Naive thymus-derived CD4-positive, alpha-beta T cell (primary cell): ENCODE measurements at regions not wholly inside any gene's neighbourhood (a gene's known extent, or its start where the extent isn't known, plus 50 kb on each side); places are given as distances from the start of the nearest gene placed in this dataset.

Source experiments
- ATAC-seq: fragments of 150-1000 bp; cut with Tn5 transposase; 2 replicates; pipeline ENCODE4 v1.10.0; 2021; ENCODE audit warnings: mild to moderate bottlenecking, moderate library complexity
- CTCF ChIA-PET: fragments of 350-600 bp; sonication (Branson Sonifier 250); formaldehyde crosslinking; loops from one replicate; lab custom pipeline; 2021; ENCODE audit warnings: antibody characterized with exemption; lab: Charles Lee
- POLR2A ChIA-PET: fragments of 350-600 bp; sonication (Branson Sonifier 250); formaldehyde crosslinking; loops from one replicate; lab custom pipeline; 2021; ENCODE audit warnings: antibody characterized with exemption, inconsistent platforms; lab: Charles Lee
- DNase-seq, 9 donors: peaks; one replicate each; pipeline versions ENCODE4 v3.0.0 to v3.0.0-alpha.2; 2020 to 2022; ENCODE audit warnings: mixed read lengths in 1 of 9
- H3K27ac ChIP-seq: one replicate; pipeline ENCODE4 v1.7.0; 2013; ENCODE audit warnings: mild to moderate bottlenecking, low read depth, low read length, moderate library complexity
- H3K27me3 ChIP-seq, 2 donors: one replicate each; pipeline ENCODE4 v1.7.0; 2013; ENCODE audit warnings: low read length in 2 of 2, mild to moderate bottlenecking in 2 of 2, moderate library complexity in 2 of 2; ENCODE audit not compliant: control insufficient read depth in 2 of 2, insufficient read depth in 2 of 2
- H3K36me3 ChIP-seq, 3 experiments: 1 replicate in 2 of 3; 2 replicates in 1 of 3; pipeline ENCODE4 v1.7.0; 2013; ENCODE audit warnings: low read length in 3 of 3, mild to moderate bottlenecking in 3 of 3, moderate library complexity in 1 of 3; ENCODE audit not compliant: insufficient read depth in 3 of 3, control insufficient read depth in 2 of 3
- H3K4me1 ChIP-seq, 2 donors: one replicate each; pipeline ENCODE4 v1.7.0; 2013; ENCODE audit warnings: low read length in 2 of 2, mild to moderate bottlenecking in 2 of 2, moderate library complexity in 1 of 2; ENCODE audit not compliant: control insufficient read depth in 2 of 2, insufficient read depth in 2 of 2
- H3K4me3 ChIP-seq: 2 replicates; pipeline ENCODE4 v1.7.0; 2013; ENCODE audit warnings: mild to moderate bottlenecking, low read length
- H3K9me3 ChIP-seq, 3 experiments: 1 replicate in 2 of 3; 2 replicates in 1 of 3; pipeline ENCODE4 v1.7.0; 2013; ENCODE audit warnings: low read length in 3 of 3; ENCODE audit not compliant: control insufficient read depth in 2 of 3
- H3K27ac Mint-ChIP-seq, 9 donors: one replicate each; pipeline ENCODE4 v1.8.0; 2020 to 2022; ENCODE audit warnings: mixed read lengths in 9 of 9, mild to moderate bottlenecking in 8 of 9, moderate library complexity in 5 of 9, inconsistent platforms in 2 of 9
- H3K27me3 Mint-ChIP-seq, 5 donors: one replicate each; pipeline ENCODE4 v1.8.0; 2021 to 2022; ENCODE audit warnings: mixed read lengths in 5 of 5, mild to moderate bottlenecking in 1 of 5
- H3K36me3 Mint-ChIP-seq, 5 donors: one replicate each; pipeline ENCODE4 v1.8.0; 2020 to 2022; ENCODE audit warnings: mixed read lengths in 5 of 5, mild to moderate bottlenecking in 3 of 5, inconsistent platforms in 1 of 5
- H3K4me1 Mint-ChIP-seq, 7 donors: one replicate each; pipeline ENCODE4 v1.8.0; 2020 to 2022; ENCODE audit warnings: mixed read lengths in 7 of 7, mild to moderate bottlenecking in 3 of 7, inconsistent platforms in 1 of 7
- H3K4me3 Mint-ChIP-seq, 10 donors: one replicate each; pipeline ENCODE4 v1.8.0; 2020 to 2022; ENCODE audit warnings: mild to moderate bottlenecking in 10 of 10, mixed read lengths in 10 of 10, moderate library complexity in 6 of 10, inconsistent platforms in 2 of 10
- H3K9me3 Mint-ChIP-seq, 11 donors: one replicate each; pipeline ENCODE4 v1.8.0; 2020 to 2022; ENCODE audit warnings: mixed read lengths in 11 of 11, mild to moderate bottlenecking in 4 of 11, inconsistent platforms in 1 of 11, moderate library complexity in 1 of 11
- intact Hi-C, 2 donors: fragments of 100-400 bp; cut with micrococcal nuclease; formaldehyde crosslinking; loops; one replicate each; pipeline ENCODE4 v1.15.1; 2023

DNA sequence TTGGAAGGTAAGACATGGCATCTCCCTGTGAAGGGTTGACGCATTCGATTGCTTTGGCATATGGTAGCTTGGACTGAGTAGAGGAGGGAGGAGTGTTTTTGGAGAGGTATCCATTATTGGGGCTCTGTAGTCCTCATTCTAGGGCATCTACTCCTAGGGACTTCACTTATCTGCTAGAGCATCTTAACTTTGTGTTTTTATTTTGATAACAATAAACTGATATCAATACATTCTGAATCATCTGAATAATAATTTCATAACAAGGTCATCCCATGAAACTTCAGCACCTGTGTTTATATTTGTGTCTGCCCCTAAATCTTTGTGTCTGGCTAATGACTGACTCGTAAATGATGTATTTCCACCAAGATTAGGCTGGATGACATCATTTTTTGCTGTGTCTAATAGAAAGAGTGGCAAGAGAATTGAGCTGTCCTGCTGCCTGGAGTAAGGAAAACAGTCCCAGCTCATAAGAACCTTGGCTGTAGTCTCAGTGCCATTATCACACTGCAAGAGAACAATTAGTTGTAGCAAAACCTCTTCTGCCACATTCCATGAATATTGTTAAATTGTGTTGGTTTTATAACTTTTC is 288.5 kb downstream of the PRL start:
- no peaks in the 10 kb centered on the region for H3K4me1 ChIP-seq
- H3K36me3 Mint-ChIP-seq, result no peaks in the 10 kb centered on the region
- peaks cover 0 to 5% (median 0%) of the 10 kb centered on the region in 11 donors for H3K9me3 Mint-ChIP-seq
- H3K36me3 ChIP-seq, result no peaks in the 10 kb centered on the region
- ChIA-PET POLR2A (no interaction called here), CTCF (interaction anchor here (0.7 kb wide), 1 partner anchor 109 kb away, joined by 3 read pairs; no protein-coding TSS in a partner anchor)
- DNase-seq (no peak), ATAC-seq (no peak)
- intact Hi-C loops, result no loop called here
- H3K9me3 ChIP-seq, result no peaks in the 10 kb centered on the region
- H3K4me1 Mint-ChIP-seq, result no peaks in the 10 kb centered on the region
- H3K27me3 ChIP-seq, result no peaks in the 10 kb centered on the region
- no peak overlapping the region for H3K4me3 ChIP-seq
- no peak overlapping the region for H3K27ac ChIP-seq
- H3K4me3 Mint-ChIP-seq, result no peak overlapping the region
- no peak overlapping the region for H3K27ac Mint-ChIP-seq
- no peaks in the 10 kb centered on the region for H3K27me3 Mint-ChIP-seq

DNA sequence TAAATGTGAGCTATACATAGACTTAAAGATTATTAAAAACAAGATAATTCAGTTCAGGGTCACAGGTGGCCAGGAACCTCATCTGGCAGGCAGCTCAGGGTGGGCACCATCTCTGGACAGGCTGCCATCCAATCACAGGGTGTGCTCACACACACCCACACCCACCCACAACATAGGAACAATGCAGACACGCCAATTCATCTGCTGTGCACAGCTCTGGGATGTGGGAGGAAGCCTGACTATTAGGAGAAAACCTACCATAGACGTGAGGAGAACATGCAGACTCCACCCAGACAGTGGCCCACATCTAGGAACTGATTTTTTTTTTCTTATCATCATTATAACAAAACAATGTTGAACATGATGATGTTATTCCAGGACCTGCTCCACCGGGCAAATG is 286.7 kb downstream of the PRL start:
- intact Hi-C loops, result no loop called here
- H3K27me3 ChIP-seq, result no peaks in the 10 kb centered on the region
- POLR2A ChIA-PET, result no interaction called here

DNA sequence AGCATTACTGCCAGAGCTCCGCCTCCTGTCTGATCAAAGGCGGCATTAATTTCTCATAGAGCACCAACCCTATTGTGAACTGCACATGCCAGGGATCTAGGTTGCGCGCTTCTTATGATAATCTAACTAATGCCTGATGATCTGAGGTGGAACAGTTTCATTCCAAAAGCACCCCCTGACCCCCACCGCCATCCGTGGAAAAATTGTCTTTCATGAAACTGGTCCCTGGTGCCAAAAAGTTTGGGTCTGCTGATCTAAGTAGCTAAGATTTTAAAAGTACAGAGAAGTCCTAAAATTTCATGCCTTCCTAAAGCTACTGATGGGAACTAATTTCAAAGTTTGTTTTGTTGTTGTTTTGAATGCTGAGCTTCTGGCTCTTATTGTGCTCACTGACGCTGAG is 281.6 kb downstream of the PRL start:
- H3K4me1 ChIP-seq, result no peaks in the 10 kb centered on the region
- H3K27me3 Mint-ChIP-seq, result no peaks in the 10 kb centered on the region
- no peaks in the 10 kb centered on the region for H3K4me1 Mint-ChIP-seq
- H3K27ac ChIP-seq, result no peak overlapping the region
- H3K27me3 ChIP-seq, result no peaks in the 10 kb centered on the region
- no peak overlapping the region for H3K4me3 Mint-ChIP-seq
- H3K27ac Mint-ChIP-seq, result no peak overlapping the region
- peaks cover 0 to 3% (median 0%) of the 10 kb centered on the region in 11 donors for H3K9me3 Mint-ChIP-seq
- no peak overlapping the region for H3K4me3 ChIP-seq
- DNase-seq (no peak), ATAC-seq (no peak)
- H3K36me3 ChIP-seq, result no peaks in the 10 kb centered on the region
- no peaks in the 10 kb centered on the region for H3K9me3 ChIP-seq
- ChIA-PET POLR2A (no interaction called here), CTCF (no interaction called here)
- no peaks in the 10 kb centered on the region for H3K36me3 Mint-ChIP-seq
- intact Hi-C loops, result no loop called here

More for the DNA sequence above, 286.7 kb downstream of the PRL start:
- CTCF ChIA-PET, result no interaction called here
- Histone ChIP-seq H3K4me3 (no peak overlapping the region), H3K36me3 (no peaks in the 10 kb centered on the region), H3K9me3 (no peaks in the 10 kb centered on the region), H3K27ac (no peak overlapping the region), H3K4me1 (no peaks in the 10 kb centered on the region)
- H3K4me1 Mint-ChIP-seq, result no peaks in the 10 kb centered on the region
- no peak for ATAC-seq
- no peak overlapping the region for H3K4me3 Mint-ChIP-seq
- no peaks in the 10 kb centered on the region for H3K27me3 Mint-ChIP-seq
- H3K27ac Mint-ChIP-seq, result no peak overlapping the region
- H3K9me3 Mint-ChIP-seq, result peaks cover 0 to 5% (median 0%) of the 10 kb centered on the region in 11 donors
- no peaks in the 10 kb centered on the region for H3K36me3 Mint-ChIP-seq
- DNase-seq, result no peak

DNA sequence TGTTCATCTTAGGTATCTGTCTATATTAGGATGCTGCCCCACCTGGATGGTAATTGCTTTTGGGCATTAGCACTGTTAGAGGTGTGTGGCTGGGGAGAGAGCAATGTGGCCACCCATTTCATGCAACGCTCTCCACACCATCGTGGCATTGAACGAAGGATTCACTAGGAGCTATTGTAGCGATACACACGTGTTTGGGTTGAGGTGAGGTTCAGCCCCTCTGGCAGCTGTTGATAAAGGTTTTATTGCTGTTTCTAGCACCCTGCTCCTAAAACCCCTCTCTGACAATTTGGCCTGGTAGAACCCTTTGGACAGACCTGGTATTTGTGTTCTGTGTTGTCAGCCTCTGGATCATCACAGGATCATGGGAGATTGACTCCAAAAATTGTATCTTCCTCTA is 280.9 kb downstream of the PRL start:
- ATAC-seq, result no peak
- H3K4me3 ChIP-seq, result no peak overlapping the region
- POLR2A ChIA-PET, result no interaction called here
- H3K9me3 ChIP-seq, result no peaks in the 10 kb centered on the region
- no peaks in the 10 kb centered on the region for H3K36me3 Mint-ChIP-seq
- H3K27me3 Mint-ChIP-seq, result no peaks in the 10 kb centered on the region
- H3K4me1 Mint-ChIP-seq, result no peaks in the 10 kb centered on the region
- CTCF ChIA-PET, result no interaction called here
- intact Hi-C loops, result no loop called here
- no peak overlapping the region for H3K4me3 Mint-ChIP-seq
- no peak overlapping the region for H3K27ac Mint-ChIP-seq
- no peak overlapping the region for H3K27ac ChIP-seq
- H3K27me3 ChIP-seq, result no peaks in the 10 kb centered on the region
- no peaks in the 10 kb centered on the region for H3K36me3 ChIP-seq
- DNase-seq, result no peak
- peaks cover 0 to 3% (median 0%) of the 10 kb centered on the region in 11 donors for H3K9me3 Mint-ChIP-seq
- H3K4me1 ChIP-seq, result no peaks in the 10 kb centered on the region

DNA sequence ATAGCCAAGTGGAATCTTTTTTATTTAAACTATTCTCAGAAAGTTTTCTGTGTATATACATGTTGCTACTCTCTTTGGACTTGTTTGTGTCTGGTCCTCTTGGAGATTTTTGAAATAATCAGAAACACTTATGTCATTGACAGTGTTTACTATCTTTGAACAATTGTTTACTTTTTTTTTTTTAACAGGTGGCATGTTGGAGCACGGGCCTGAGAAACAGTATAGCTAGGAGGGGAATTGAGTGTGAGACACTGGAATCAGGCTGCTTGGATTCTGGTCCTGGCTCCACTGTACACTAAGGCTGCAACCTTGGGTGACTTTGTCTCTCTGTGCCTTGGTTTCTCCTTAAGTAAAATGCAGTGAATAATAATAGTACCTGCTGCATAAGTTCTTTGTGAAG is 279.6 kb downstream of the PRL start:
- no peak overlapping the region for H3K27ac Mint-ChIP-seq
- no peaks in the 10 kb centered on the region for H3K27me3 ChIP-seq
- ATAC-seq, result no peak
- no peaks in the 10 kb centered on the region for H3K4me1 Mint-ChIP-seq
- peaks cover 0 to 2% (median 0%) of the 10 kb centered on the region in 5 donors for H3K36me3 Mint-ChIP-seq
- H3K4me3 ChIP-seq, result no peak overlapping the region
- DNase-seq, result no peak
- no peaks in the 10 kb centered on the region for H3K36me3 ChIP-seq
- peaks cover 0 to 1% (median 0%) of the 10 kb centered on the region in 5 donors for H3K27me3 Mint-ChIP-seq
- POLR2A ChIA-PET, result no interaction called here
- no peaks in the 10 kb centered on the region for H3K4me1 ChIP-seq
- CTCF ChIA-PET, result no interaction called here
- no peak overlapping the region for H3K4me3 Mint-ChIP-seq
- intact Hi-C loops, result no loop called here
- H3K9me3 Mint-ChIP-seq, result peaks cover 0 to 4% (median 3%) of the 10 kb centered on the region in 11 donors
- H3K9me3 ChIP-seq, result no peaks in the 10 kb centered on the region
- no peak overlapping the region for H3K27ac ChIP-seq

DNA sequence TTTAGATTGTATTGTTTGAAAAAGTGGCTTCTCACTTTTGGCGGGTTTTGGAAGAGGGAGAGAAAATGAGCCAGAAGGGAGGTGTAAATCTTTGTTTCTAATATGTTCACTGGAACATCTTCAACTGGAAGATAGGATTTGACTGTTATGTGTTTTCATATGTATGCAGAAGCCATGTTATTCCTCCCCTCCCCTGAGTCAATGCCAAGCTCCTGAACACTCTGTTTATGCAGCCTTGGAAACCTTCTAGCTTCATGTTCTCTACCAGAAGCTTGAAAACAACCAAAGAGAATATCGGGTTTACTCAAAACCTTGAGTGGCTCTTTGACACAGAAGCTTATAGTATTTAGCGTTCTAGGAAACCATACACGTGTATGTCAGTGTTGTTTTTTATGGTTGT is 279.1 kb downstream of the PRL start:
- Mint-ChIP-seq H3K27ac (no peak overlapping the region), H3K36me3 (peaks cover 0 to 4% (median 0%) of the 10 kb centered on the region in 5 donors), H3K27me3 (peaks cover 0 to 6% (median 0%) of the 10 kb centered on the region in 5 donors), H3K4me1 (no peaks in the 10 kb centered on the region), H3K4me3 (no peak overlapping the region), H3K9me3 (peaks cover 0 to 9% (median 6%) of the 10 kb centered on the region in 11 donors)
- Histone ChIP-seq H3K4me1 (no peaks in the 10 kb centered on the region), H3K27me3 (no peaks in the 10 kb centered on the region), H3K36me3 (no peaks in the 10 kb centered on the region), H3K9me3 (no peaks in the 10 kb centered on the region), H3K27ac (no peak overlapping the region), H3K4me3 (no peak overlapping the region)
- ATAC-seq (no peak), DNase-seq (no peak)
- CTCF ChIA-PET, result no interaction called here
- intact Hi-C loops, result no loop called here
- POLR2A ChIA-PET, result no interaction called here

DNA sequence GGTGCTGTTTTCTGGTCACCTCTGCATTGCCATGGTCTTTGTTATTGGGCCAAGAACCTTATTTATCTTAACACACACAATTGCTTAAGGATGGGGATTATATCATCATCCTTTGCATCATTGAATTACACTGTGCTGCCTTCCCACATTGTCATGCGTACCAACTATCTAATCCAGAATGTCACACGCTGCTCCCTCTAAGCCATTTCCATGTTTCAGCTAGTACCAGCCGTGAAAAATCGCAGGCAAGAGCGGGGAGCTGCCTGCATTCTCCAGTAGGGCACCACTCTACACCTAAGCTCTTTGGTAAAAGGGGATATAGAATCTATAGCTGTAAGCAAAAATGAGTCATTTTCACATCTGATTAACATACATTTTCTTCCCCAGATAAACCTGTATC is 277.0 kb downstream of the PRL start:
- Histone ChIP-seq H3K27ac (no peak overlapping the region), H3K27me3 (no peaks in the 10 kb centered on the region), H3K36me3 (no peaks in the 10 kb centered on the region), H3K9me3 (no peaks in the 10 kb centered on the region), H3K4me3 (no peak overlapping the region), H3K4me1 (no peaks in the 10 kb centered on the region)
- peaks cover 0 to 6% (median 0%) of the 10 kb centered on the region in 5 donors for H3K36me3 Mint-ChIP-seq
- intact Hi-C loops, result no loop called here
- POLR2A ChIA-PET, result no interaction called here
- no peak overlapping the region for H3K4me3 Mint-ChIP-seq
- DNase-seq (no peak), ATAC-seq (no peak)
- H3K27me3 Mint-ChIP-seq, result peaks cover 0 to 7% (median 0%) of the 10 kb centered on the region in 5 donors
- peaks cover 0 to 11% (median 5%) of the 10 kb centered on the region in 11 donors for H3K9me3 Mint-ChIP-seq
- H3K4me1 Mint-ChIP-seq, result peaks cover 0 to 10% (median 3%) of the 10 kb centered on the region in 7 donors
- H3K27ac Mint-ChIP-seq, result no peak overlapping the region
- CTCF ChIA-PET, result no interaction called here
